K562 (cell line): ENCODE measurements at regions not wholly inside any gene's neighbourhood (a gene's known extent, or its start where the extent isn't known, plus 50 kb on each side); places are given as distances from the start of the nearest gene placed in this dataset.

Experiments used
- E2F5 ChIP-seq: sonication (generic); formaldehyde crosslinking; IDR thresholded peaks from 2 replicates; pipeline ENCODE4 v1.8.0; 2022; ENCODE audit warnings: mild to moderate bottlenecking, missing genetic modification reagents
- HOMEZ ChIP-seq: fragments of 250-450 bp; sonication (Bioruptor Pico); IDR thresholded peaks from 2 replicates; pipeline ENCODE4 v1.4.0; 2020; ENCODE audit warnings: mild to moderate bottlenecking, moderate library complexity
- MCM2 ChIP-seq: fragments of 450-650 bp; IDR thresholded peaks from 2 replicates; pipeline ENCODE4 v1.6.1; 2017; ENCODE audit warnings: low read depth, mild to moderate bottlenecking
- ZNF518B ChIP-seq: fragments of 250-450 bp; sonication (Bioruptor Pico); IDR thresholded peaks from 2 replicates; pipeline ENCODE4 v1.5.0; 2021; ENCODE audit warnings: mild to moderate bottlenecking, moderate library complexity

GRCh38 chr3:78268087-78268486 lies 1228.2 kb downstream of the ROBO2 start (continued):
- TF ChIP-seq ZNF518B (CRISPR knock-in tag) (no peak), HOMEZ (CRISPR knock-in tag) (no peak), MCM2 (no peak), E2F5 (CRISPR knock-in tag) (no peak)
